Smooth muscle cell of the brain vasculature (primary cell): ENCODE measurements at regions not wholly inside any gene's neighbourhood (a gene's known extent, or its start where the extent isn't known, plus 50 kb on each side); places are given as distances from the start of the nearest gene placed in this dataset.
A peak's percentile ranks its signal among the peaks of the same experiment; 100 is the strongest.

ENCODE experiments used
- DNase-seq: peaks from one replicate; pipeline ENCODE4 v3.0.0-alpha.2; 2012; ENCODE audit warnings: low read depth, low spot score

- peak; percentile 31 for DNase-seq
Measured at GRCh38 chr12:29039013-29039412, 110.1 kb upstream of the FAR2 start.

- no peak for DNase-seq
Measured at GRCh38 chr12:29041621-29042020, 107.5 kb upstream of the FAR2 start.

GRCh38 chr12:29043069-29043468 is 106.0 kb upstream of the FAR2 start:
- no peak for DNase-seq

GRCh38 chr12:29044799-29045198 is 104.3 kb upstream of the FAR2 start:
- DNase-seq = no peak

GRCh38 chr12:29048787-29049186 is 100.3 kb upstream of the FAR2 start:
- no peak for DNase-seq

- no peak for DNase-seq
Measured at GRCh38 chr12:29050503-29050902, 98.6 kb upstream of the FAR2 start.

- DNase-seq = no peak
Measured at GRCh38 chr12:29051221-29051620, 97.9 kb upstream of the FAR2 start.

GRCh38 chr12:29053567-29053966 is 95.5 kb upstream of the FAR2 start:
- DNase-seq = no peak

GRCh38 chr12:29054858-29055663 is 94.0 kb upstream of the FAR2 start:
- DNase-seq = no peak

GRCh38 chr12:29066011-29066588 is 83.0 kb upstream of the FAR2 start:
- DNase-seq = no peak

- no peak for DNase-seq
Measured at GRCh38 chr12:29067430-29067829, 81.6 kb upstream of the FAR2 start.

GRCh38 chr12:29070309-29070708 is 78.8 kb upstream of the FAR2 start:
- DNase-seq = no peak

GRCh38 chr12:29071099-29071498 is 78.0 kb upstream of the FAR2 start:
- DNase-seq = no peak

GRCh38 chr12:29072631-29073030 is 76.4 kb upstream of the FAR2 start:
- no peak for DNase-seq

- DNase-seq = peak; percentile 29
Measured at GRCh38 chr12:29073631-29074239, 75.3 kb upstream of the FAR2 start.

GRCh38 chr12:29081101-29081500 is 68.0 kb upstream of the FAR2 start:
- DNase-seq = no peak

- no peak for DNase-seq
Measured at GRCh38 chr12:29082522-29082921, 66.6 kb upstream of the FAR2 start.

- no peak for DNase-seq
Measured at GRCh38 chr12:29086325-29087271, 62.5 kb upstream of the FAR2 start.

GRCh38 chr12:29088611-29089219 is 60.4 kb upstream of the FAR2 start:
- no peak for DNase-seq
